Uterus (tissue), 2 donors: ENCODE measurements at regions not wholly inside any gene's neighbourhood (a gene's known extent, or its start where the extent isn't known, plus 50 kb on each side); places are given as distances from the start of the nearest gene placed in this dataset.
"Not testable (repeated sequence)": the region's sequence is repeated elsewhere in the genome, so short reads cannot be mapped to it uniquely, and the experiment has no call there.

Experiments used
- CTCF ChIP-seq, 4 experiments: fragments of 200-600 bp in 2 of 4; fragments of 450-650 bp in 2 of 4; sonication (generic) in 2 of 4; IDR thresholded peaks; one replicate each; pipeline ENCODE4 v1.5.1; 2016 to 2019; ENCODE audit warnings: antibody characterized with exemption in 4 of 4, mild to moderate bottlenecking in 2 of 4, moderate library complexity in 1 of 4
- POLR2A ChIP-seq, 2 donors: fragments of 450-650 bp; IDR thresholded peaks; one replicate each; pipeline ENCODE4 v1.6.1; 2016; ENCODE audit warnings: antibody characterized with exemption in 2 of 2, mild to moderate bottlenecking in 1 of 2, moderate library complexity in 1 of 2

- TF ChIP-seq CTCF, POLR2A (IDR thresholded peaks at IDR 0.05): not testable (repeated sequence)
These were observed 117.1 kb downstream of the OR52B4 start for GRCh38 chr11:4251085-4251484.
